HG03520 (cell line): ENCODE measurements at regions not wholly inside any gene's neighbourhood (a gene's known extent, or its start where the extent isn't known, plus 50 kb on each side); places are given as distances from the start of the nearest gene placed in this dataset.

ENCODE experiments used
- ATAC-seq: cut with Tn5 transposase; IDR thresholded peaks from one replicate; pipeline ENCODE4 v1.9.1; 2021; ENCODE audit warnings: mild to moderate bottlenecking, moderate library complexity; ENCODE audit not compliant: unreplicated experiment

DNA sequence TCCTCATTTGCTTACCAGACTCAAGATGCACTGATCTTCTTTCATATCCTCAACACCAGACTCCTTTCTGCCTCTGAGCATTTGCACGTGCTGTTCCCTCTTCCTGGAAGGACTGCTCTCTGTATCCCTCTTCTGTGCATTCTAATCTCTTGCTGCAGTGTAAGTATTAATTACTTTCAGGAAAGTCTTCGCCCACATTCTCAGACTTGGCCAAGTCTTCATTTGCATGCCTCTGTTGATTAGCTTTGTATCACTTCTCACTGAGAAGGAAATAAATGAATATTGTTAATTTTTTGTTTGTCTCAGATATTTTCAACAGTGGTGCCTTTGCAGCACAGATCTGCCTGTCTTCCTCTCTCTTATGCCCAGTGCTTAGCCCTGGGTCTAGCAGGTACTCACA, 50.3 kb upstream of the RAB3GAP2 start:
- ATAC-seq = no peak
